ENCODE measurements at regions not wholly inside any gene's neighbourhood (a gene's known extent, or its start where the extent isn't known, plus 50 kb on each side); places are given as distances from the start of the nearest gene placed in this dataset.

DNA sequence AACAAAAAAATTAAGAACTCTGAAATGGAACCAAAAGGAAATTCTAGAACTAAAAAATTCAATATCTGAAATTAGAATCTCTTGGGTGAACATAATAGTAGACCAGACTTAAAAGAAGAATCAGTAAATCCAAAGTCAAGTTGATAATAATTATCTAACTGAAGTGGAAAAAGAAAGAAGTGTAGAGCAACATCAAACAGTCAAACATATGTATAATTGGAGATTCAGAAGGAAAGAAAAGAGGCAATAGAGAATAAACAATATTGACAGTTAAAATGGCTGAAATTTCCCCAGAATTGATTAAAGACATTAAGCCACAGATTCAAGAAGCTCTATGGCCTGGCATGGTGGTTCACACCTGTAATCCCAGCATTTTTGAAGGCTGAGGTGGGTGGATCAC is 383.6 kb downstream of the PREX1 start:
- no TSS peak for BruUV-seq (replicated peaks)
- RAD21 ChIA-PET (ENCODE audit: unreplicated experiment) = no interaction called here
- ATAC-seq (no peak), DNase-seq (ENCODE audit: low read depth, low spot score) (no peak), FAIRE-seq (no peak)
- POLR2A ChIA-PET = no interaction called here
- Histone ChIP-seq H3K4me2 (ENCODE audit: control insufficient read depth, insufficient read depth) (no peak overlapping the region), H2AFZ (ENCODE audit: control insufficient read depth, low read depth, low read length) (no peak overlapping the region), H3K27me3 (replicated peaks in 1 of 2; ENCODE audit: control insufficient read depth in 2 of 2, insufficient read depth in 2 of 2, low read length in 1 of 2) (peaks cover 3% of the 10 kb centered on the region in 2 experiments; a peak in 3 of 4 replicates), H3K4me3 (no peak overlapping the region), H3K27ac (ENCODE audit: control insufficient read depth, insufficient read depth) (no peak overlapping the region), H3K9me3 (replicated peaks; ENCODE audit: control insufficient read depth, insufficient read depth, low read length) (peaks cover 3% of the 10 kb centered on the region; the same call in 2 of the 3 replicates), H4K20me1 (ENCODE audit: control insufficient read depth, insufficient read depth) (no peaks in the 10 kb centered on the region), H3K4me1 (ENCODE audit: control insufficient read depth, insufficient read depth, low read length) (no peaks in the 10 kb centered on the region), H3K9ac (ENCODE audit: control insufficient read depth, insufficient read depth, low read length) (no peak overlapping the region), H3K79me2 (ENCODE audit: control insufficient read depth, insufficient read depth, low read length) (no peaks in the 10 kb centered on the region), H3K36me3 (ENCODE audit: control insufficient read depth in 2 of 2, insufficient read depth in 2 of 2, low read length in 1 of 2) (no peaks in the 10 kb centered on the region)
- CTCF ChIA-PET = no interaction called here
- in situ Hi-C loops (cut with MboI) = no loop called here
- SMC1A ChIA-PET (ENCODE audit: uncharacterized antibody, unreplicated experiment) = interaction anchor here (0.9 kb wide), 1 partner anchor 10 kb away, joined by 3 read pairs; no protein-coding TSS in a partner anchor
- intact Hi-C loops (cut with micrococcal nuclease; ENCODE audit: unreplicated experiment) = no loop called here
- TF ChIP-seq HDAC6 (IDR thresholded peaks at IDR 0.05; ENCODE audit: unreplicated experiment) (no peak), ETV6 (conservative IDR thresholded peaks at IDR 0.05 in 1 of 2, IDR thresholded peaks at IDR 0.05 in 1 of 2; ENCODE audit: borderline replicate concordance in 1 of 2, low read depth in 1 of 2) (no peak), CBFB (IDR thresholded peaks at IDR 0.05; ENCODE audit: low read depth) (no peak), BRCA1 (IDR thresholded peaks at IDR 0.05; ENCODE audit: low read depth, low read length) (no peak), EED (IDR thresholded peaks at IDR 0.05; ENCODE audit: low read depth) (no peak), GATAD2B (conservative IDR thresholded peaks at IDR 0.05; ENCODE audit: low read depth) (no peak), NRF1 (conservative IDR thresholded peaks at IDR 0.05; ENCODE audit: low read depth, low read length) (no peak), RELA (IDR thresholded peaks at IDR 0.05; ENCODE audit: borderline replicate concordance, partially characterized antibody) (no peak), NFYA (IDR thresholded peaks at IDR 0.05; ENCODE audit: borderline replicate concordance, low read depth, low read length) (no peak), LARP7 (IDR thresholded peaks at IDR 0.05) (no peak)
- TF ChIP-seq, protein P1, sequence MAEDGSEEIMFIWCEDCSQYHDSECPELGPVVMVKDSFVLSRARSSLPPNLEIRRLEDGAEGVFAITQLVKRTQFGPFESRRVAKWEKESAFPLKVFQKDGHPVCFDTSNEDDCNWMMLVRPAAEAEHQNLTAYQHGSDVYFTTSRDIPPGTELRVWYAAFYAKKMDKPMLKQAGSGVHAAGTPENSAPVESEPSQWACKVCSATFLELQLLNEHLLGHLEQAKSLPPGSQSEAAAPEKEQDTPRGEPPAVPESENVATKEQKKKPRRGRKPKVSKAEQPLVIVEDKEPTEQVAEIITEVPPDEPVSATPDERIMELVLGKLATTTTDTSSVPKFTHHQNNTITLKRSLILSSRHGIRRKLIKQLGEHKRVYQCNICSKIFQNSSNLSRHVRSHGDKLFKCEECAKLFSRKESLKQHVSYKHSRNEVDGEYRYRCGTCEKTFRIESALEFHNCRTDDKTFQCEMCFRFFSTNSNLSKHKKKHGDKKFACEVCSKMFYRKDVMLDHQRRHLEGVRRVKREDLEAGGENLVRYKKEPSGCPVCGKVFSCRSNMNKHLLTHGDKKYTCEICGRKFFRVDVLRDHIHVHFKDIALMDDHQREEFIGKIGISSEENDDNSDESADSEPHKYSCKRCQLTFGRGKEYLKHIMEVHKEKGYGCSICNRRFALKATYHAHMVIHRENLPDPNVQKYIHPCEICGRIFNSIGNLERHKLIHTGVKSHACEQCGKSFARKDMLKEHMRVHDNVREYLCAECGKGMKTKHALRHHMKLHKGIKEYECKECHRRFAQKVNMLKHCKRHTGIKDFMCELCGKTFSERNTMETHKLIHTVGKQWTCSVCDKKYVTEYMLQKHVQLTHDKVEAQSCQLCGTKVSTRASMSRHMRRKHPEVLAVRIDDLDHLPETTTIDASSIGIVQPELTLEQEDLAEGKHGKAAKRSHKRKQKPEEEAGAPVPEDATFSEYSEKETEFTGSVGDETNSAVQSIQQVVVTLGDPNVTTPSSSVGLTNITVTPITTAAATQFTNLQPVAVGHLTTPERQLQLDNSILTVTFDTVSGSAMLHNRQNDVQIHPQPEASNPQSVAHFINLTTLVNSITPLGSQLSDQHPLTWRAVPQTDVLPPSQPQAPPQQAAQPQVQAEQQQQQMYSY (CRISPR knock-in tag; IDR thresholded peaks at IDR 0.05) = no peak
- TF ChIP-seq, protein P2, sequence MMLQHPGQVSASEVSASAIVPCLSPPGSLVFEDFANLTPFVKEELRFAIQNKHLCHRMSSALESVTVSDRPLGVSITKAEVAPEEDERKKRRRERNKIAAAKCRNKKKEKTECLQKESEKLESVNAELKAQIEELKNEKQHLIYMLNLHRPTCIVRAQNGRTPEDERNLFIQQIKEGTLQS (IDR thresholded peaks at IDR 0.05; ENCODE audit: borderline replicate concordance, extremely low read depth, low read depth, low read length) = no peak
- TF ChIP-seq, protein P3, sequence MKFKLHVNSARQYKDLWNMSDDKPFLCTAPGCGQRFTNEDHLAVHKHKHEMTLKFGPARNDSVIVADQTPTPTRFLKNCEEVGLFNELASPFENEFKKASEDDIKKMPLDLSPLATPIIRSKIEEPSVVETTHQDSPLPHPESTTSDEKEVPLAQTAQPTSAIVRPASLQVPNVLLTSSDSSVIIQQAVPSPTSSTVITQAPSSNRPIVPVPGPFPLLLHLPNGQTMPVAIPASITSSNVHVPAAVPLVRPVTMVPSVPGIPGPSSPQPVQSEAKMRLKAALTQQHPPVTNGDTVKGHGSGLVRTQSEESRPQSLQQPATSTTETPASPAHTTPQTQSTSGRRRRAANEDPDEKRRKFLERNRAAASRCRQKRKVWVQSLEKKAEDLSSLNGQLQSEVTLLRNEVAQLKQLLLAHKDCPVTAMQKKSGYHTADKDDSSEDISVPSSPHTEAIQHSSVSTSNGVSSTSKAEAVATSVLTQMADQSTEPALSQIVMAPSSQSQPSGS (IDR thresholded peaks at IDR 0.05; ENCODE audit: low read length) = no peak
- TF ChIP-seq, protein P4, sequence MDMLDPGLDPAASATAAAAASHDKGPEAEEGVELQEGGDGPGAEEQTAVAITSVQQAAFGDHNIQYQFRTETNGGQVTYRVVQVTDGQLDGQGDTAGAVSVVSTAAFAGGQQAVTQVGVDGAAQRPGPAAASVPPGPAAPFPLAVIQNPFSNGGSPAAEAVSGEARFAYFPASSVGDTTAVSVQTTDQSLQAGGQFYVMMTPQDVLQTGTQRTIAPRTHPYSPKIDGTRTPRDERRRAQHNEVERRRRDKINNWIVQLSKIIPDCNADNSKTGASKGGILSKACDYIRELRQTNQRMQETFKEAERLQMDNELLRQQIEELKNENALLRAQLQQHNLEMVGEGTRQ (IDR thresholded peaks at IDR 0.05; ENCODE audit: borderline replicate concordance, low read depth, low read length) = no peak
- TF ChIP-seq, protein P5, sequence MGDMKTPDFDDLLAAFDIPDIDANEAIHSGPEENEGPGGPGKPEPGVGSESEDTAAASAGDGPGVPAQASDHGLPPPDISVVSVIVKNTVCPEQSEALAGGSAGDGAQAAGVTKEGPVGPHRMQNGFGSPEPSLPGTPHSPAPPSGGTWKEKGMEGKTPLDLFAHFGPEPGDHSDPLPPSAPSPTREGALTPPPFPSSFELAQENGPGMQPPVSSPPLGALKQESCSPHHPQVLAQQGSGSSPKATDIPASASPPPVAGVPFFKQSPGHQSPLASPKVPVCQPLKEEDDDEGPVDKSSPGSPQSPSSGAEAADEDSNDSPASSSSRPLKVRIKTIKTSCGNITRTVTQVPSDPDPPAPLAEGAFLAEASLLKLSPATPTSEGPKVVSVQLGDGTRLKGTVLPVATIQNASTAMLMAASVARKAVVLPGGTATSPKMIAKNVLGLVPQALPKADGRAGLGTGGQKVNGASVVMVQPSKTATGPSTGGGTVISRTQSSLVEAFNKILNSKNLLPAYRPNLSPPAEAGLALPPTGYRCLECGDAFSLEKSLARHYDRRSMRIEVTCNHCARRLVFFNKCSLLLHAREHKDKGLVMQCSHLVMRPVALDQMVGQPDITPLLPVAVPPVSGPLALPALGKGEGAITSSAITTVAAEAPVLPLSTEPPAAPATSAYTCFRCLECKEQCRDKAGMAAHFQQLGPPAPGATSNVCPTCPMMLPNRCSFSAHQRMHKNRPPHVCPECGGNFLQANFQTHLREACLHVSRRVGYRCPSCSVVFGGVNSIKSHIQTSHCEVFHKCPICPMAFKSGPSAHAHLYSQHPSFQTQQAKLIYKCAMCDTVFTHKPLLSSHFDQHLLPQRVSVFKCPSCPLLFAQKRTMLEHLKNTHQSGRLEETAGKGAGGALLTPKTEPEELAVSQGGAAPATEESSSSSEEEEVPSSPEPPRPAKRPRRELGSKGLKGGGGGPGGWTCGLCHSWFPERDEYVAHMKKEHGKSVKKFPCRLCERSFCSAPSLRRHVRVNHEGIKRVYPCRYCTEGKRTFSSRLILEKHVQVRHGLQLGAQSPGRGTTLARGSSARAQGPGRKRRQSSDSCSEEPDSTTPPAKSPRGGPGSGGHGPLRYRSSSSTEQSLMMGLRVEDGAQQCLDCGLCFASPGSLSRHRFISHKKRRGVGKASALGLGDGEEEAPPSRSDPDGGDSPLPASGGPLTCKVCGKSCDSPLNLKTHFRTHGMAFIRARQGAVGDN (IDR thresholded peaks at IDR 0.05) = no peak
